SK-MEL-5 (cell line): ENCODE measurements at regions not wholly inside any gene's neighbourhood (a gene's known extent, or its start where the extent isn't known, plus 50 kb on each side); places are given as distances from the start of the nearest gene placed in this dataset.

Experiments
- DNase-seq: peaks from one replicate; pipeline ENCODE4 v3.0.0-alpha.2; 2016; ENCODE audit warnings: low read depth, low spot score
- in situ Hi-C: cut with HindIII; loops from 2 replicates; pipeline ENCODE4 v1.10.0; 2016; ENCODE audit warnings: low sequenced_read_pairs, high pct_unique_total_duplicates, low pct_unique_long_range_greater_than_20kb

DNA sequence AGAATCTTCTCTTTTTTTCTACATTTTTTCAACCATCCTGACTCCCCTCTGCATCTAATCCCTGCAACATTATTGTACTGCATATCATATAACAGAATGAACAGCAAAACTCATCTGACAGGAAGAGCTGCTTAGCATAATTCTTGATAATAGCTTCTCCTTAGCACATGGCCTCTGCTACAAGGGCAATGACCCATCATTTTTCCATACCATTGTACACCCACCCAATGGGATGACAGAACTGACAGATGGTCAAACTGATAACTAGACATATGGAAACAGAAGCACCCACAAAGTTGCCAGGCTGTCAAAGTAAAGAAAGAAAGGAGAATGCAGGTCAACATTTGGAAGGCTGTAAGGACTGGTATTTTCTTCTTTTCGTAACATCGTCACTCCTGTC, 390.4 kb upstream of the USP15 start:
- in situ Hi-C loops, result no loop called here
- no peak for DNase-seq

DNA sequence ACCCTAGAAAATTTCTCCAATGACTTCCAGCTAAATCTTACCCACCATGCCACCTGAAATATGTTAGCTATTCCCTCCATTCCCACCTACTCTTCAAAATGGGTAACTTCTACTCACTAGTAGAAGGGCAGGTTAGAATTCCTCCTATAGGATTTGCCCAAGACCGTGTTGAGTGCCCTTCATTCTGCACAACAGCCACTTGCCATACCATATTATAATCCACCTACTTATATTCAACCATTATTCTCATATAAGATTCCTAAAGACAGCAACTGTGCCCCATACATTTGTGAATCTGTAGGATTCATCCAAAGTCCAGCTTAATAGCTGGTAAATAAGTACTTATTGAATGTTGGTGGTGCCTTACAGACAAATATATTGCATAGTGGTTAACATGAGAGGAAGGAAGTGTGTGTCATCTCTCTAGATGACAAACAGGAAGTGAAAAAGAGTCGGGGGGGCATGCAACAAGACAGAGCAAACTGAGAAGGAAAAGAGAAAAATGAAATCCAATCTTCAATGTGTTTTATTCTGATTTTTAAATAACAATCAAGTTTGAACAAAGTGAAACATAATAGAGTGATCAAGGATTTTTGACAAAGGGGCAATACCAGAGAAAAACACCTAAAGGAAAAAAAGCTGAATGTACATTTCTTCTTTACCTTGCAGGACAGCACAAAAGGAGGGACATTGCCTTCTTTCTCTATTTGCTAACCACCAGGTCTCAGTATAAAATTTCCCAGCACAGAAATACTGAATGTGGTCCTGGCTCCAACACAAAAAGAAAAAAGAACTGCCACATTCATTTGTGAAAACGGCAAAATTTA, 389.3 kb upstream of the USP15 start:
- no peak for DNase-seq
- in situ Hi-C loops, result no loop called here

DNA sequence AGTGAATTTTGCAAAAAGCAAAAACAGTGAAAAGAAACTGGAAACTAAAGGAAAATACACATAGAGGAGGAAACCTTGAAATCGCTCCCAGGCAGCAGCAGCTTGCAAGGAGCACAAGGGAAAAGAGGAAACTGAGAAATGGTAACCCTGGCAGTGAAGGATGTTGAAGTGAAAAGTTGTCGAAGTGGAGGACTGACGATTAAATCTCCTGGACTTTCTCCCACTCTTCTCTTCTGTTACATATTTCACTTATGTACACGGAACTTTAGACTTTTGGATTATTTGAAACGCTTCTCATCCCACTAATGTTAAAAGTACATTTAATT, 388.8 kb upstream of the USP15 start:
- no peak for DNase-seq
- in situ Hi-C loops, result no loop called here

DNA sequence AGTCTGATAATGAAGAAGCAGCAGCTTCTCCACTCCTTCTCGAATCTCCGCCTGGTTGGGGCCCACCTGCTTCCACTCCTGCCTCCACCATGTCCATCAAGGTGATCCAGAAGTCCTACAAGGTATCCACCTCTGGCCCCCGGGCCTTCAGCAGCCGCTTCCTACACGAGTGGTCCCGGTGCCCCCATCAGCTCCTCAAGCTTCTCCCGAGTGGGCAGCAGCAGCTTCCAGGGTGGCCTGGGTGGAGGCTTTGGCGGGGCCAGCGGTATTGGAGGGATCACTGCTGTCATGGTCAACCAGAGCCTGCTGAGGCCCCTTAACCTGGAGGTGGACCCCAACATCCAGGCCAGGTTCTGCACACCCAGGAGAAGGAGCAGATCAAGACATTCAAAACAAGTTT, 381.0 kb upstream of the USP15 start:
- DNase-seq, result no peak
- in situ Hi-C loops, result no loop called here

DNA sequence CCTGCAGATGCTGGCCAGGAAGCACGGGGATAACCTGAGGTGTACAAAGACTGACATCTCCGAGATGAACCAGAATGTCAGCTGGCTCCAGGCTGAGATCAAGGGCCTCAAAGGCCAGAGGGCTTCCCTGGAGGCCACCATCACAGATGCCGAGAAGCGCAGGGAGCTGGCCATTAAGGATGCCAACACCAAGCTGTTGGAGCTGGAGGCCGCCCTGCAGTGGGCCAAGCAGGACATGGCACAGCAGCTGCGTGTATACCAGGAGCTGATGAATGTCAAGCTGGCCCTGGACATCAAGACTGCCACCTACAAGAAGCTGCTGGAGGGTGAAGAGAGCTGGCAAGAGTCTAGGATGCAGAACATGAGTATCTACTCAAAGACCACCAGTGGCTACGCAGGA, 380.0 kb upstream of the USP15 start:
- no peak for DNase-seq
- in situ Hi-C loops, result no loop called here

DNA sequence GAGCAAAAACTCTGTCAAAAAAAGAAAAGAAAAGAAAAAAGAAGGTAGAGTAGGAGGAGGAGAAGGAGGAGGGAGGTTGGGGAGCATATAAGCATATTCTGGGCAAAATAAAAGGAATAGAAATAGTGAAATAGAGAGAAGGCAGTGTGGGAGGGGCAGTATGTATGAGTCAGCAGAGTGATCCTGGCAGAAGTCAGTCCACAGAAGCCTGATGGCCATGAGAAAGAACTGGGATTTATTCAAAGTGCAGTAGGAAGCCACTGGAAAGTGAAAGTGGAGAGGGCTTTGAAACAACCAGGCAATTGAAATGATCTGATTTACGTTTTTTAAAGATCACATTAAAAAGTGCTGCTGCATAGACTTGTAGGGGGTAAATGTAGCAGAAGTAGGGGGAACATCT, 368.6 kb upstream of the USP15 start:
- DNase-seq, result no peak
- in situ Hi-C loops, result no loop called here

DNA sequence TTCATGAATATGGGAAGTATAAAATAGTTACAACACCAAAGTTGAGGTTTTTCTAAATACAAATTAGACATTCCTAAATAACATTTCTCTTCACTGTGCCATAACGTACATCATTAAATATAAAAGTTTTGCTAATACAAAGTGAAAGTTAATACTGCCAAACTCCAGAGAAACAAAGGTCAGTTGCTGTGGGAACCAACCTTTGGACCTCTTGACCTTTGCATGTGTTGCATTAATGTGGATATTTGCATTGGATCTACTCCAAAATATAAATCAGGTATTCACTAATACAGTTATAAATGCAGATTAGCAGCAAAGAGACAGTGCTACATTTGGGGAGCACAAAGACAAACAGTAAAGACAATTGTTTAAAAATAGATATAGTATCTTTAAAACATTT, 366.0 kb upstream of the USP15 start:
- DNase-seq, result no peak
- in situ Hi-C loops, result no loop called here

DNA sequence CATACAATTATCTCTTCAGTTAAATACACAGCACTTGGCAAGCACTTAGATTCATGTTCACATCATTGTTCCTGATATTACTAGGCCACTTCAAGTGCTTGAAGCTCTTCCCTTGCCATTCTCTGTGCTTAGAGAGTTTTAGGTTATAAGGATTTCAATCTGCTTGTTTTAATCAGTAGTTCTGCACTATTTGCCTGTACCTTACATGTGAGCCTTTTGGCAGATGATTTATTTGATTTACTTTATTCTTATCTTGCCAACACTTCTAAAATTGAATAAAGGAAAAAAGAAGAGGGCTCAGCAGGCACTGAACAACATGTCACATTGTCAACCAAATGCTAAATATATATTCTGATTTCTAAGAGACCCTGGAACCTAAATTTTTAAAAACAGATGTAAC, 363.8 kb upstream of the USP15 start:
- no peak for DNase-seq
- in situ Hi-C loops, result no loop called here

DNA sequence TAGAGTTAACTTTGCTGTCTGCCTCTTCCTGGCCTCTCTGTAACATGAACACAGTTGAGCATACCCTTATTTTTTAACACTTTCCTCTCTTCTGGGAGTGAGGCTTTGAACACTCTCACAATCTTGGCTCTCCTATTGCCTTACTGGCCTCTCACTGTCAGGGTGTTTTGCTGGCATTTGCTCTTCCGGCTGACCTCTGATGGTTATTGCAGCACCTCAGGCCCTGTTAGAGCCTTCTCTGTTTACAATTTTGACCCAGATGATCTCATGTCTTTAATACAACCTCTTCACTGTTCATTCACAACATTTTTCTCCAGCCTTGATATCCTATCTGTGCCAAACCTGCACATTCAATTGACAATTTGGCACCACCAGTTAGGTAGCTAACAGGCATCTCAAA, 357.8 kb upstream of the USP15 start:
- in situ Hi-C loops, result no loop called here
- no peak for DNase-seq

DNA sequence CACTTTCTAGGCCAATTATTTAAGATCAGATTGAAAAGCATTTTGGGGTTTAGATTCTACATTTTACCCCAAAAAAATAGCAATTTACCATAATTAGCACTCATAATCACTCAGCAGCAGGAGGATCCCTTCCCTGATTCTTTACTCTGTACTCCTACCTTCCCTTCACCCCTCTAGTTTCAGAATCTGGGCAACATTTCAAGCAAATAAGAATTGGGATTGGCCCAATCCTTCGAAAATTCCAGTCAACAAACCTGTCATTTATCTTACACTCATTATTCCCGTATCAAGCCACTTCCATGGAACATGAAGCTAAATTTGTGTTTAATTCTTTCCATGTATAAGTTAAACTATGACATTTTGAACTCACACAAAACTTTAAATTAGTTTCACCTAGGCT, 349.1 kb upstream of the USP15 start:
- no peak for DNase-seq
- in situ Hi-C loops, result no loop called here

DNA sequence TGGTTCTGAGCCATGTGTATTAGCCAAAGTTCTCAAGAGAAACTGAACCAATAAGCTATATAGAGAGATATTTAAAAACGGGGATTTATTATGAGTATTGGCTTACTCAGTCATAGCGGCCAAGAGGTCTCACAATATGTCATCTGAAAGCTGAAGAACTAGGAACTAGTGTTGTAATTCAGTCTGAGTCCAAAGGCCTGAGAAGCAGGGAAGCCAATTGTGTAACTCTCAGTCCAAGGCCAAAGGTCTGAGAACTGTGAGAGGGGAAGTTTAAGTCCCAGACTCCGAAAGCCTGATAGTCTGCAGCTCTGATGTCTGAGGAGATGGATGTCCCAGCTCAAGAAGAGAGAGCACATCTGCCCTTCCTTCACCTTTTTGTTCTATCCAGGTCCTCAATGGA, 344.8 kb upstream of the USP15 start:
- in situ Hi-C loops, result no loop called here
- DNase-seq, result no peak

DNA sequence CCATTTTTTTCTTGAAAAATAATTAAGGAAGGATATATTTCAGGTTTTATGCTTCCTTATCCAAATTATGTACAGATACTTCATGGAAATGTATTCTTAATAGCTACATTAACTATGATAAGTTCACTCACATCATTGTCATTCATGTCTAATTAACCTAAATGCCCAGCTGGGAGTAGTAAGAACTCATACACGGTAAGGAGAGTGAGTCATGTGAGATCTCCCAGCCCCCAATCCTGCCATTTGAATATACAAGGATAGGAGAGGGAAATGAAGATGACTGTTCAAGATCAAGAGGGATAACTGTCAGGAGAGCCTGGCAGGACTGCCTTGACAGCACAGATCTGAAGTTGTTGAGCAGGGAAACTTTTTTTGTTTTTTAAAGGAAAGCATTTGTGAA, 343.4 kb upstream of the USP15 start:
- in situ Hi-C loops, result no loop called here
- no peak for DNase-seq

DNA sequence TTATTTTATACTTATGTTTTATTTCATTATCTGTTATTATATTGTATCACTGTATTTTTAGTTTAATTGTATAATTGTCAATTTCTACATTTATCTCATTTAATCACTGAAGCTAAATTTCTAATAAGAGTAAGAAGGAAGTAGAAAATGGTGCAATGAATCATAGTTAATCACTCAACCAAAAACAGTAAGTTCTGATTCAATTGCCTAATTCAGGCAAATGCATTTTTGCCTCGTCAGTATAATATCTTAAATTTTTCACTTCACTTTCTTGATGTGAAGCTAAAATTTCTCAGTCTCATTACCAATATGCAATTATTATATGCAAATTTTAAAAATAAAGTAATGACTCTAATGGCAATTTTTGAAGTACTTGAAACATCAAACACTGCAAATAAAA, 340.5 kb upstream of the USP15 start:
- in situ Hi-C loops, result no loop called here

DNA sequence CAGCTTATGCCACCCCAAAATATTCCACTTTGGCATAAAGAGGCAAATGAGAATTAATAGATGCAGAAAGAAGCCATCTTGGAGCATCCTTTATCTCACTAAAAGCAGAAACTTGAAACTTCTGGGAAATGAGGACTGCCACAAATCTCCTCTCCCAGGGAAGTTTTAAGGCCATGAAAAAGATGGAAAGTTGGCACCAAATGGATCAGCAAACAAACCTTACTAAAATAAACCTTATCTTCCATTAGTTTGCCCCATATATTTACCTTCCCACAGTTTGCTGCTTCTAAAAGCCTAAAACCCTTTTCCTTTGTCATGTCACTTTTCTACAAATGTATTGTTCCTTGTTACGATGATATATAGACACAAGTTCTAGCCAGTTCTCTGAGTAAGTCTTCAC, 340.0 kb upstream of the USP15 start:
- DNase-seq, result no peak
- in situ Hi-C loops, result no loop called here

More for the DNA sequence above, 340.5 kb upstream of the USP15 start:
- DNase-seq, result no peak

DNA sequence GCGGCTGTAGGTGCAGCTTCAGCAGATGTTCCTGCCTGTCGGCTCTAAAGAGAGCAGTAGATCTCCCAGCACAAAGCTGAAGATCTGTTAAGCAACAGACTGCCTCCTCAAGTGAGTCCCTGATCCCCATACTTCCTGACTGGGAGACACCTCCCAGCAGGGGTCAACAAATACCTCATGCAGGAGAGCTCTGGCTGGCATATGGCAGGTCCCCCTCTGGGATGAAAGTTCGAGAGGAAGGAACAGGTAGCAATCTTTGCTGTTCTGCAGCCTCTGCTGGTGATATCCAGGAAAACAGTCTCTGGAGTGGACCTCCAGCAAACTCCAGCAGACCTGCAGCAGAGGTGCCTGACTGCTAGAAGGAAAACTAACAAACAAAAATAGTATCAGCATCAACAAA, 337.1 kb upstream of the USP15 start:
- no peak for DNase-seq
- in situ Hi-C loops, result no loop called here

DNA sequence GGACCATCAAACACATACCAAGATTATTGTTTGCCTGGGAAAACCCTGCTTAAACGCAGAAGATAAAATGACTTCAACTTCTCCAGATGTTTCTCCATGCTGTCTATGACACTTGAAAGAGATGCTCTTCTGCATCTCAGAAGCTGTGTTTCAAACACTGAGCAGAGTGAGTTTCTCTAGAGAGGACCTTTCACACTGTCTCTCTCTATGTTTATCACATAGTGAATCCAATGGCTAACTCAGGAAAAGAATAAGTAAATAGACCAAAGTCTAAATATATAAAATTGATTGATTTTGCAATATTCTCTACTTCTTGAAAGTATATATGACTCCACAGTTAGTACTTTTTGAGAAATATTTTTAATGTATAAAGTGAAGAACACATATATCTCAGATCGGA, 325.6 kb upstream of the USP15 start:
- in situ Hi-C loops, result no loop called here
- no peak for DNase-seq

DNA sequence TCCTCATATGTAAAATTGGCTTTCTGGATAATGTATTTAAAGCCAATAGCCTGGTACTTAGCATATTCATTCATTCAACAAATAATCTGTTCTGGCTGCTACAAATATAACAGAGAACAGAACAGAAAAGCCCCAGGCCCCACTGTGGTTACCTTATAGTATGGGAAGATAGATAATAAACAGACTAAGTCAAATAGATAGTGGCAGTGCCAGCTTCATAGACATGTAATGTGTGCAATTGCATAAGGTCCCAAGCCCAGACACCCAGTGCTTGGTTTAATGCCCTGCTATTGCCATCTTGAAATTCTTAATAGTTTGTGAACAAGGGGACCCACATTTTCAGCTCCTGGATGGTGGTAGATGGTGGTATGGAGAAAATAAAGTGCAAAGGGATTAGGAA, 320.2 kb upstream of the USP15 start:
- in situ Hi-C loops, result no loop called here
- no peak for DNase-seq

DNA sequence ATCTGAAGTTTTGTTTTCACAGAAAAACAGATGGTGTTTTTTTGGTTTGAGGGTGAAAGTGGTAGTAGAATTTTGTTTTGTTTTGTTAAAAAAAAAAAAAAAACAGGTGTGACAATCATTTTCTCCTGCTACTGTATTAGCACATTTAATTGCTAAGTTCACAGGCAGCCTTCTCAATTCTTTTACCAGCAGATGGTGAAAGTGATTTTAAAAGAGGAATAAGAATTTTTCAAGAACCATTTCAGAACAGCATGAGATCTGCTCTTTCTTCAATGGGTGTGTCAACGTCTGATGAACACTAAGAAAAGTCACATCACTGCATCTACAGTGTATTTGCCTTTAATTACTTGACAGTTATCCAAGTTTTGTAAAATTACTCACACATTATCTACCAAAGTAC, 303.7 kb upstream of the USP15 start:
- DNase-seq, result no peak
- in situ Hi-C loops, result no loop called here

DNA sequence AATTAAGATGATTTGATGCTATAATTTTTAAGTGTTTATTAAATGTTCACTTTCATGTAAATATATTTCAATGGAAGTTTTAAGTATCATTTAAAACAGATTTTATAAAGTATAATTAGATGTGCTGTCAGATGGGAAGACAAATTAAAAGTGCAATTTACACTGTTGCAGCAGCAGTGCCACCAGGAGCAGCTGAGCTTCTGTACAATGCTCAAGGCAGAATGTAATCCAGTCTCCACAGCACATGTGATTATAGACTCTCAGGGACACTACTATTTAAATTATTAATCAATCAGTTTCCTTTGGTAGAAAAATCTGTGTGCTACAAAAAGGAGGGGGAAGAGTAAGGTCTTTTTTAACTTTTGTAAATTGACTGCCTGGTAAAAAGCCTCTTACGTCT, 285.7 kb upstream of the USP15 start:
- no peak for DNase-seq
- in situ Hi-C loops, result no loop called here

DNA sequence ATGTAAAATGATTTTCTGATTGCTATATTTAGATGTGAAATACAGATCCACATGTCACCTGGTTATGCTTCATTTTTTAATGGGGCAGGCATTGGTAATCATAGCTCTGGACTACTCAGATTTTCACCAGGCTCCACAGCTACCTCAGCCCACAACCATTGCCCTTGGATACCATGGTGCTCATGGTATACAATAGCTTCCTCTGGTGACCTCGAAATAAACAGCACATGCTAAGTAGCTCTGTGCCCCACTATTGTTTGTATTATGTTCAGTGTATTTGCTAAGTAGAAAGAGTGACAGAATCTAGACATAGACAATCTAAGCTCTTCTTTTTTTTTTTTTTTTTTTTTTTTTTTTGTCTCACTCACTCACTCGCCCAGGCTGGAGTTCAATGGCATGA, 274.4 kb upstream of the USP15 start:
- in situ Hi-C loops, result no loop called here
- no peak for DNase-seq
